ENCODE measurements at regions not wholly inside any gene's neighbourhood (a gene's known extent, or its start where the extent isn't known, plus 50 kb on each side); places are given as distances from the start of the nearest gene placed in this dataset.

DNA sequence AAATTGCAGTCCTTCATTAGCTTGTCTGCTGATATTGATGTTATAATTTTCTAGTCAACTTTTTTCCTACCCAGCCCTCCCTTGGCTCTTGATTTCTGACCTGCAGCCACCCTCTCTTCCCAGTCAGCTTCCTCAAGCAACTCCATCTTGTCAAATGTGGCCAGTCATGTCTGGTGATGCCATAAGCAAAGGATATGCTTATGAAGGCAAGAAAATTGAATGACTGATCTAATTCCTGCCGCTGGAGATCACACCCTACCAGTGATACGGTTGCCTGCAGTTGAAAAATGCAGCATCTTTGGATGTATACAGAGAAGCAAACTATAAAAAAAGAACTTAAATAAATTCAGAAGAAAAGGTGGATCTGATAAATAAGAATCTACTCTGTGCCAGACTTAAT is 297.1 kb upstream of the DAB1 start:
- Histone ChIP-seq H3F3A (ENCODE audit: insufficient read depth) (no peaks in the 10 kb centered on the region), H3K4me2 (ENCODE audit: low read depth, low read length, poor library complexity, severe bottlenecking) (no peak overlapping the region), H3K27me3 (ENCODE audit: low read length) (no peaks in the 10 kb centered on the region), H3K9me3 (ENCODE audit: insufficient read depth, low read length) (no peaks in the 10 kb centered on the region), H3K4me3 (ENCODE audit: insufficient read depth, low read length, poor library complexity, severe bottlenecking) (no peak overlapping the region), H3K79me2 (ENCODE audit: insufficient read depth, low read length) (no peaks in the 10 kb centered on the region), H3K27ac (ENCODE audit: low read depth, low read length) (no peak overlapping the region), H4K20me1 (ENCODE audit: low read depth, low read length) (no peaks in the 10 kb centered on the region), H2AFZ (ENCODE audit: low read depth, low read length, severe bottlenecking) (no peak overlapping the region), H3K9me2 (replicated peaks; ENCODE audit: insufficient read depth, low read length) (no peaks in the 10 kb centered on the region), H3K9ac (ENCODE audit: low read length) (no peak overlapping the region), H3K36me3 (ENCODE audit: low read length) (no peaks in the 10 kb centered on the region)
- TF ChIP-seq, protein P1, sequence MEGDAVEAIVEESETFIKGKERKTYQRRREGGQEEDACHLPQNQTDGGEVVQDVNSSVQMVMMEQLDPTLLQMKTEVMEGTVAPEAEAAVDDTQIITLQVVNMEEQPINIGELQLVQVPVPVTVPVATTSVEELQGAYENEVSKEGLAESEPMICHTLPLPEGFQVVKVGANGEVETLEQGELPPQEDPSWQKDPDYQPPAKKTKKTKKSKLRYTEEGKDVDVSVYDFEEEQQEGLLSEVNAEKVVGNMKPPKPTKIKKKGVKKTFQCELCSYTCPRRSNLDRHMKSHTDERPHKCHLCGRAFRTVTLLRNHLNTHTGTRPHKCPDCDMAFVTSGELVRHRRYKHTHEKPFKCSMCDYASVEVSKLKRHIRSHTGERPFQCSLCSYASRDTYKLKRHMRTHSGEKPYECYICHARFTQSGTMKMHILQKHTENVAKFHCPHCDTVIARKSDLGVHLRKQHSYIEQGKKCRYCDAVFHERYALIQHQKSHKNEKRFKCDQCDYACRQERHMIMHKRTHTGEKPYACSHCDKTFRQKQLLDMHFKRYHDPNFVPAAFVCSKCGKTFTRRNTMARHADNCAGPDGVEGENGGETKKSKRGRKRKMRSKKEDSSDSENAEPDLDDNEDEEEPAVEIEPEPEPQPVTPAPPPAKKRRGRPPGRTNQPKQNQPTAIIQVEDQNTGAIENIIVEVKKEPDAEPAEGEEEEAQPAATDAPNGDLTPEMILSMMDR (IDR thresholded peaks at IDR 0.05; ENCODE audit: insufficient read depth, low read length, poor library complexity, severe bottlenecking), result no peak
- TF ChIP-seq EZH2phosphoT487 (conservative IDR thresholded peaks at IDR 0.05; ENCODE audit: low read length), result no peak

DNA sequence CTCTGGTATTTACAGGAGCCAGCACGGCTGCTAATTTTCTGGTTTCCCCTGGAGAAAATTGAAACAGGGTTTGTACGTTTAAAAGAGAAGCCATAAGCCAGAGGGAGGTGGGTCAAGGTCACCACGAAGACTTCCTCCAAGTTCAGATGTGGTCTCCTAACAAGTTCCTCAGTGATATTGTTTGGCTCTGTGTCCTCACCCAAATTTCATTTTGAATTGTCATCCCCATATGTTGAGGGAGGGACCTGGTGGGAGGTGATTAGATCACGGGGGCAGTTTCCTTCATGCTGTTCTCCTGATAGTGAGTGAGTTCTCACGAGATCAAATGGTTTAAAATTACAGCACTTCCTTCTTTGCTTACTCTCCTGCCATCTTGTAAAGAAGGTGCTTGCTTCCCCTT is 295.4 kb upstream of the DAB1 start:
- H3K36me3 ChIP-seq (ENCODE audit: low read length), result no peaks in the 10 kb centered on the region
- H3F3A ChIP-seq (ENCODE audit: insufficient read depth), result no peaks in the 10 kb centered on the region
- no peaks in the 10 kb centered on the region for H3K79me2 ChIP-seq (ENCODE audit: insufficient read depth, low read length)
- H3K9ac ChIP-seq (ENCODE audit: low read length), result no peak overlapping the region
- no peaks in the 10 kb centered on the region for H3K9me3 ChIP-seq (ENCODE audit: insufficient read depth, low read length)
- no peak overlapping the region for H3K27ac ChIP-seq (ENCODE audit: low read depth, low read length)
- H2AFZ ChIP-seq (ENCODE audit: low read depth, low read length, severe bottlenecking), result no peak overlapping the region
- no peak overlapping the region for H3K4me2 ChIP-seq (ENCODE audit: low read depth, low read length, poor library complexity, severe bottlenecking)
- no peak overlapping the region for H3K4me3 ChIP-seq (ENCODE audit: insufficient read depth, low read length, poor library complexity, severe bottlenecking)
- TF ChIP-seq EZH2phosphoT487 (conservative IDR thresholded peaks at IDR 0.05; ENCODE audit: low read length), result no peak
- TF ChIP-seq, protein P1 (IDR thresholded peaks at IDR 0.05; ENCODE audit: insufficient read depth, low read length, poor library complexity, severe bottlenecking), result no peak
- no peaks in the 10 kb centered on the region for H4K20me1 ChIP-seq (ENCODE audit: low read depth, low read length)
- no peaks in the 10 kb centered on the region for H3K9me2 ChIP-seq (replicated peaks; ENCODE audit: insufficient read depth, low read length)
- H3K27me3 ChIP-seq (ENCODE audit: low read length), result no peaks in the 10 kb centered on the region

DNA sequence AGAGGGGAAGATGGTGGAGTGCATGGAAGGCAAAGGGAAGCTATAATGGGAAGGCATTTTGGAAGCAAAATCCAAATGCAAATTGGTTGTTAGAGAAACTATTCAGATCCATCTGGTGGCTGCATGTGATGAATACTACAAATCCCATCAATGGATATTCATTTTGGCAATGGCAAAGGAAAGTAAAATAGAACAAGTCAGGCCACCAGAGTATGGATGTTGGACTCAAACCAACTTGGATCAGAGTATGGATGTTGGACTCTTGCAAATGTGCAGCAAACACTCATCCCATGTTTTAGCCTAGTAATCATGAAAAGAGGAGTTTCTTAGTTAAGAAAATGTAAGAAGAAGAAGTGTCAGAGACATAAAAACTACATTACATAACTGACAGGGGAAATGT is 289.6 kb upstream of the DAB1 start:
- Histone ChIP-seq H3K4me3 (ENCODE audit: insufficient read depth, low read length, poor library complexity, severe bottlenecking) (no peak overlapping the region), H4K20me1 (ENCODE audit: low read depth, low read length) (no peaks in the 10 kb centered on the region), H3K27me3 (ENCODE audit: low read length) (no peaks in the 10 kb centered on the region), H2AFZ (ENCODE audit: low read depth, low read length, severe bottlenecking) (no peak overlapping the region), H3K9ac (ENCODE audit: low read length) (no peak overlapping the region), H3K9me3 (ENCODE audit: insufficient read depth, low read length) (no peaks in the 10 kb centered on the region), H3K36me3 (ENCODE audit: low read length) (no peaks in the 10 kb centered on the region), H3K4me2 (ENCODE audit: low read depth, low read length, poor library complexity, severe bottlenecking) (no peak overlapping the region), H3K9me2 (replicated peaks; ENCODE audit: insufficient read depth, low read length) (no peaks in the 10 kb centered on the region), H3F3A (ENCODE audit: insufficient read depth) (no peaks in the 10 kb centered on the region), H3K27ac (ENCODE audit: low read depth, low read length) (no peak overlapping the region), H3K79me2 (ENCODE audit: insufficient read depth, low read length) (no peaks in the 10 kb centered on the region)
- no peak for TF ChIP-seq EZH2phosphoT487 (conservative IDR thresholded peaks at IDR 0.05; ENCODE audit: low read length)
- TF ChIP-seq, protein P1 (IDR thresholded peaks at IDR 0.05; ENCODE audit: insufficient read depth, low read length, poor library complexity, severe bottlenecking), result no peak

DNA sequence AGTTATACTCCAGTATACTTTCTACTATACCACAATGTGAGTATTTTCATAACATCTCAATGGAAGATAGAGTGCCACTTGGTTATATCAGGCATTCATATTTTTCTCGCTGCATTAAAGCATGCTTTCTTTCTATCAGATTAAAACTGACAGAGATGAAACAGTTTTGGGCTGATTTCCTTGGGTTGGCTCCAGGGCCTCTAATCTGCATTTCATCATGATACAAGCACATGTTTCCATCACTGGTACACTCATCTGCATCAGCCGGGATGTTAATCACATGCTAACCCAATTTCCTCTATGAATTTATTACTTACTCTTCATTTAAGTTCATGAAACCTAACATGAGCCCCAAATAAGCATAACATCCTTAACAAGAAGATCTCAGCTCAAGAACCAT is 289.0 kb upstream of the DAB1 start:
- TF ChIP-seq EZH2phosphoT487 (conservative IDR thresholded peaks at IDR 0.05; ENCODE audit: low read length), result no peak
- TF ChIP-seq, protein P1 (IDR thresholded peaks at IDR 0.05; ENCODE audit: insufficient read depth, low read length, poor library complexity, severe bottlenecking), result no peak
- H3K79me2 ChIP-seq (ENCODE audit: insufficient read depth, low read length), result no peaks in the 10 kb centered on the region
- H3K36me3 ChIP-seq (ENCODE audit: low read length), result no peaks in the 10 kb centered on the region
- no peaks in the 10 kb centered on the region for H3F3A ChIP-seq (ENCODE audit: insufficient read depth)
- H4K20me1 ChIP-seq (ENCODE audit: low read depth, low read length), result no peaks in the 10 kb centered on the region
- H3K27me3 ChIP-seq (ENCODE audit: low read length), result no peaks in the 10 kb centered on the region
- H3K4me2 ChIP-seq (ENCODE audit: low read depth, low read length, poor library complexity, severe bottlenecking), result no peak overlapping the region
- no peak overlapping the region for H3K9ac ChIP-seq (ENCODE audit: low read length)
- H3K9me3 ChIP-seq (ENCODE audit: insufficient read depth, low read length), result no peaks in the 10 kb centered on the region
- no peak overlapping the region for H3K4me3 ChIP-seq (ENCODE audit: insufficient read depth, low read length, poor library complexity, severe bottlenecking)
- no peak overlapping the region for H3K27ac ChIP-seq (ENCODE audit: low read depth, low read length)
- no peaks in the 10 kb centered on the region for H3K9me2 ChIP-seq (replicated peaks; ENCODE audit: insufficient read depth, low read length)
- H2AFZ ChIP-seq (ENCODE audit: low read depth, low read length, severe bottlenecking), result no peak overlapping the region
